Gastroesophageal sphincter (tissue), 4 donors: ENCODE measurements at regions not wholly inside any gene's neighbourhood (a gene's known extent, or its start where the extent isn't known, plus 50 kb on each side); places are given as distances from the start of the nearest gene placed in this dataset.

Experiments
- ATAC-seq: fragments of 150-250 bp; one replicate; pipeline ENCODE4 v1.9.1; 2016; ENCODE audit warnings: mild to moderate bottlenecking, moderate library complexity
- H3K27ac ChIP-seq, 4 donors: fragments of 200-600 bp; sonication (generic) in 3 of 4; 1 replicate in 3 of 4; 2 replicates in 1 of 4; pipeline ENCODE4 v1.5.1; 2016 to 2019
- H3K27me3 ChIP-seq: fragments of 200-600 bp; sonication (generic); one replicate; pipeline ENCODE4 v1.5.1; 2019
- H3K36me3 ChIP-seq, 2 donors: fragments of 200-600 bp; sonication (generic); one replicate each; pipeline ENCODE4 v1.5.1; 2019; ENCODE audit warnings: control low read depth in 1 of 2
- H3K4me1 ChIP-seq, 3 donors: fragments of 200-600 bp; sonication (generic); 1 replicate in 2 of 3; 2 replicates in 1 of 3; pipeline ENCODE4 v1.5.1; 2016 to 2019; ENCODE audit warnings: control low read depth in 2 of 3
- H3K4me3 ChIP-seq, 2 donors: fragments of 200-600 bp; sonication (generic); one replicate each; pipeline ENCODE4 v1.5.1; 2019; ENCODE audit warnings: mild to moderate bottlenecking in 1 of 2, moderate library complexity in 1 of 2
- H3K9me3 ChIP-seq, 3 donors: fragments of 200-600 bp; sonication (generic); one replicate each; pipeline ENCODE4 v1.5.1; 2017 to 2019; ENCODE audit warnings: control low read depth in 2 of 3
- CTCF ChIP-seq, 4 experiments: fragments of 200-600 bp in 2 of 4; fragments of 450-650 bp in 2 of 4; sonication (generic) in 1 of 4; IDR thresholded peaks; one replicate each; pipeline ENCODE4 v1.5.1; 2017 to 2019; ENCODE audit warnings: antibody characterized with exemption in 4 of 4, mild to moderate bottlenecking in 2 of 4, moderate library complexity in 2 of 4
- EP300 ChIP-seq: sonication (generic); formaldehyde crosslinking; IDR thresholded peaks from one replicate; pipeline ENCODE4 v1.6.1; 2017; ENCODE audit warnings: antibody characterized with exemption, mild to moderate bottlenecking
- POLR2A ChIP-seq, 2 donors: fragments of 450-650 bp; IDR thresholded peaks; one replicate each; pipeline ENCODE4 v1.6.1; 2017; ENCODE audit warnings: antibody characterized with exemption in 2 of 2, mild to moderate bottlenecking in 2 of 2, moderate library complexity in 1 of 2
- POLR2AphosphoS5 ChIP-seq: sonication (generic); formaldehyde crosslinking; IDR thresholded peaks from one replicate; pipeline ENCODE4 v1.6.1; 2017; ENCODE audit warnings: antibody characterized with exemption
- WGBS, 2 donors: methylation state at CpG; one replicate each; pipeline ENCODE4 v1.1.5; 2018; ENCODE audit warnings: low coverage in 1 of 2; 5-methylcytosine and 5-hydroxymethylcytosine counted together

- ATAC-seq: no peak
- Histone ChIP-seq H3K36me3 (no peaks in the 10 kb centered on the region), H3K27me3 (no peaks in the 10 kb centered on the region), H3K27ac (no peak overlapping the region), H3K9me3 (no peaks in the 10 kb centered on the region), H3K4me3 (no peak overlapping the region), H3K4me1 (no peaks in the 10 kb centered on the region)
- 80 to 94% methylated on average over 2 to 3 of the region's 3 CpGs for WGBS, 2 donors
- TF ChIP-seq POLR2AphosphoS5 (no peak), EP300 (no peak), CTCF (IDR thresholded peaks at IDR 0.05) (no peak), POLR2A (IDR thresholded peaks at IDR 0.05) (no peak)
Observed at GRCh38 chr16:73510852-73511251, 462.9 kb upstream of the ZFHX3 start.

DNA sequence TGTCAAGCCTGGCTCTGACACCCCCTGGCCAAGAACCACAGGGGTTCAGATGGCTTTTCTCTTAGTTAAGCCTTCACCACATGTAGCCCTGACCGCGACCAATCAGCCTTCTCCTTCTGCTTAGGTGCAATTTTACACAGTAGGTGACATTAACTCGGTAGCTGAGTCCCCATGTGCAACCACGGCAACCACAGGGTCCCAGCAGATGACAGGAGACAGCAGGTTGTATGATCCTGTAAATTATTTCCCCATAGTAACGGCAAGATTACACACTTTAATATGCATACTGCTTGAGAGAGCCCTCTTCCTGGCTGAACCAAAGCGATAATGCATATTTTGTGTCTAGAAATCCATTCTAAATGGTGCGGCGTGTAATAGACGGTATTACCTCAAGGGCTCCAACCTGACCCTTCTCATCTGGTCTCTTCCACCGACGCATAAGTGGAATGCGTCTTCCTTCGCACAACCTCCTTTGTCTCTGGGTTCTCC, 458.7 kb upstream of the ZFHX3 start:
- no peak for ATAC-seq
- Histone ChIP-seq H3K27ac (no peak overlapping the region), H3K36me3 (no peaks in the 10 kb centered on the region), H3K4me1 (no peaks in the 10 kb centered on the region), H3K4me3 (no peak overlapping the region), H3K9me3 (no peaks in the 10 kb centered on the region), H3K27me3 (peaks cover 6% of the 10 kb centered on the region)
- WGBS, 2 donors: 93 to 94% methylated on average over 10 to 12 of the region's 13 CpGs
- TF ChIP-seq EP300 (no peak), CTCF (IDR thresholded peaks at IDR 0.05) (no peak)

- no peaks in the 10 kb centered on the region for H3K4me1 ChIP-seq
- 36 to 55% methylated on average over 5 of the region's 5 CpGs for WGBS, 2 donors
- H3K4me3 ChIP-seq: no peak overlapping the region
- H3K27ac ChIP-seq: no peak overlapping the region
- TF ChIP-seq EP300 (no peak), CTCF (IDR thresholded peaks at IDR 0.05) (no peak), POLR2A (IDR thresholded peaks at IDR 0.05) (no peak), POLR2AphosphoS5 (no peak)
- H3K27me3 ChIP-seq: peaks cover 6% of the 10 kb centered on the region
- H3K36me3 ChIP-seq: no peaks in the 10 kb centered on the region
- ATAC-seq: no peak
- no peaks in the 10 kb centered on the region for H3K9me3 ChIP-seq
Observed at GRCh38 chr16:73505577-73505976, 457.6 kb upstream of the ZFHX3 start.

DNA sequence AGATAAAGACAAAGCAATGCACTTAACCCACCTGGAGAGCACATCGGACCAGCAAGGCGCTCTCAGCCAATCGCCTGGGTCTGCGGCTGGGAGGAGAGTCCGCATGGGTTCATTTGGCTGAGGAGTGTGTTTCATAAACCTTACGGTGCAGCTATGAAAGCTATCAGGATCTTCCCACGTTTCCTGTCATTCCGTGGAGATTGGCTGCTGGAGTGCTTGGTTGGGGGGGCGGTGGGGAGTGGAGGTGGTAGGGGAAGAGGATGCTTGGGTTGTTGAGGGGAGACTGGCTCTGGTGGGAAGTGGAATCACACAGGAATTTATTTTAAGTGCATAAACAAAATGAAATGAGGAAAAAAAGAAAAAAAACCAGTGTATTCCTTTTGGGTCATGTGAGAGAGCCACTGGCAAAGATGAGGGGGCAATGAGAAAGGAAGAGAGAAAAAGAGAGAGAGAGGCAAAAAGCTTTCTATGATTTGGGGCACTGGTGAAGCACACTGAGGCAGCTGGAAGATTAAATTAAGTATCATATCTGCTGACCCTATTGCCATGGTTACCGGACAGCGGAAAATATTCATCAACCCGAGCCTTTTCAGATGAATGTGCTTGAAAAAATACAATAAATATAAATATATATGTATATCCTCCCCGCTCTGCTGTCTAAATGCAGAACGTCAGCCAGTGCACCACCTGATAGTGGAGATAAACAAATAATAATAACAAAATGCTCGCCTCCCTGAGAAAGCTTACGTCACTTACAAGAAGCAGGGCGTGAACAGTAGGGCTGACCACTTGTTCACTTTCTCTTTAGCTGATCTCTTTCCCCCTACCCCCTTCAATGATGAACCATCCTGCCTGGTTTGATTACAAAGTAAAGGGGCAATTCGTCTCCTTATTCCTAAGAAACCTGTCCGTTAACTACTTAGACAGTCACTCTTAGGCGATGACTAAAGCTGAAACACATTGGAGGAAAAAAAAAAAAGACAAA, 457.0 kb upstream of the ZFHX3 start:
- no peak for ATAC-seq
- TF ChIP-seq CTCF (IDR thresholded peaks at IDR 0.05) (no peak), POLR2AphosphoS5 (no peak), EP300 (no peak)
- no peak overlapping the region for H3K4me3 ChIP-seq
- H3K9me3 ChIP-seq: no peaks in the 10 kb centered on the region
- no peak overlapping the region for H3K27ac ChIP-seq
- 52 to 72% methylated on average over 14 to 19 of the region's 20 CpGs for WGBS, 2 donors
- no peaks in the 10 kb centered on the region for H3K36me3 ChIP-seq
- no peaks in the 10 kb centered on the region for H3K4me1 ChIP-seq
- H3K27me3 ChIP-seq: peaks cover 6% of the 10 kb centered on the region

DNA sequence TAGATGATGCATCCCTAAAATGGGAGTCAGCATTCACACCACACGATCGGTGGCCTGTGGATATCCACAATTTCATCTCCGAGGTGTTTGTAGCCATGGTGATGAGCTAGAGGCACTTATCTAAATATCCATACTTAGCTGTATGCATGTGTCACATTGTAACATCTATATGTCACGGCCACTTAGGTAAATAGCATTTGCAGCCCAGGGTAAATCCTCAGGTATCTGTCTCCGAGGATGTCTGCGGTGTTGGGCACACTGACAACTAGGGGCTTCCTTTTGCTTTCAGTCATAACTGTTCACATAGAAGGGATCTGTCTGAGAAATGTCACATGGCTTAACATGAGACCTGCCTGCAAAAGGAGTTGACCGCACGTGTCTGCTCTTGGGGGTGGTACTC, 455.2 kb upstream of the ZFHX3 start:
- ATAC-seq: no peak
- H3K4me1 ChIP-seq: no peaks in the 10 kb centered on the region
- H3K36me3 ChIP-seq: no peaks in the 10 kb centered on the region
- H3K27ac ChIP-seq: no peak overlapping the region
- H3K4me3 ChIP-seq: no peak overlapping the region
- peaks cover 6% of the 10 kb centered on the region for H3K27me3 ChIP-seq
- TF ChIP-seq POLR2A (IDR thresholded peaks at IDR 0.05) (no peak), EP300 (no peak), POLR2AphosphoS5 (no peak), CTCF (IDR thresholded peaks at IDR 0.05) (no peak)
- no peaks in the 10 kb centered on the region for H3K9me3 ChIP-seq
- 85 to 92% methylated on average over 3 to 6 of the region's 8 CpGs for WGBS, 2 donors
